ENCODE measurements at regions not wholly inside any gene's neighbourhood (a gene's known extent, or its start where the extent isn't known, plus 50 kb on each side); places are given as distances from the start of the nearest gene placed in this dataset.

DNA sequence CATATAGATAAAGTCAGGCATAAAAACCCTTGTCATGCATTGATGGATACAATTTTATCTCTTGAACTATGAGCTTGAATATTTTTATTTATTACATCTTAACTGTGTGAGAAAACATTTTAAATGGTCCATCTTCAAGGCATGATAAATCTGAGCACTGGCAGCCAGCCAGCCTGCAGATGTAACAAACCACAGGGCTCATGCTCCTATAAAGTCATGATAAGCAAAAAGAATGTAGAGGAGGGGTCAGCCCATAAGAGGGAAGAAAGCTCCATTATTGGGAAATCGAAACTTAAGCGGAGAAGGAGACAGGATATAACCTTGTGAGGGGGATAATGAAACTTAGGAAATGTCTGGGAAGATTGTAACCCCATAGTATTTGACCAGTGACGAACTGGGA is 839.0 kb downstream of the LRRIQ3 start:
- Histone ChIP-seq H3K4me2 (ENCODE audit: insufficient read depth, low read length) (no peak overlapping the region), H3K27ac (ENCODE audit: insufficient read depth, low read depth, low read length) (no peak overlapping the region), H2AFZ (ENCODE audit: low read depth, low read length) (no peak overlapping the region), H3K27me3 (ENCODE audit: control insufficient read depth in 2 of 2, insufficient read depth in 2 of 2, low read length in 2 of 2) (no peaks in the 10 kb centered on the region), H3K36me3 (ENCODE audit: control insufficient read depth in 2 of 2, extremely low read depth in 1 of 2, insufficient read depth in 2 of 2, low read length in 2 of 2) (no peaks in the 10 kb centered on the region), H3K9me1 (replicated peaks; ENCODE audit: control insufficient read depth, extremely low read depth, insufficient read depth, low read length) (no peaks in the 10 kb centered on the region), H3K4me1 (ENCODE audit: control insufficient read depth, extremely low read depth, insufficient read depth, low read length) (no peaks in the 10 kb centered on the region), H3K9ac (replicated peaks; ENCODE audit: extremely low read depth, insufficient read depth, low read length) (no peak overlapping the region), H3K79me2 (ENCODE audit: control insufficient read depth, insufficient read depth, low read length) (no peaks in the 10 kb centered on the region), H4K20me1 (replicated peaks; ENCODE audit: control insufficient read depth, extremely low read depth, insufficient read depth, low read length) (no peaks in the 10 kb centered on the region), H3K4me3 (replicated peaks in 1 of 3; ENCODE audit: insufficient read depth in 1 of 3, low read depth in 1 of 3, low read length in 3 of 3) (no peak overlapping the region), H3K9me3 (replicated peaks; ENCODE audit: control insufficient read depth, insufficient read depth, low read length) (no peaks in the 10 kb centered on the region)
- BruUV-seq (replicated peaks): no TSS peak
- intact Hi-C loops (cut with micrococcal nuclease) (no loop called here), dilution Hi-C loops (cut with MboI; ENCODE audit: extremely low pct_ligation_motif_present, low sequenced_read_pairs) (no loop called here)
- no peak for DNase-seq (ENCODE audit: low read depth, low spot score)
- TF ChIP-seq, protein P1, sequence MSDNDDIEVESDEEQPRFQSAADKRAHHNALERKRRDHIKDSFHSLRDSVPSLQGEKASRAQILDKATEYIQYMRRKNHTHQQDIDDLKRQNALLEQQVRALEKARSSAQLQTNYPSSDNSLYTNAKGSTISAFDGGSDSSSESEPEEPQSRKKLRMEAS (IDR thresholded peaks at IDR 0.05; ENCODE audit: insufficient read depth, insufficient read length): no peak
- TF ChIP-seq GATA2 (IDR thresholded peaks at IDR 0.05; ENCODE audit: insufficient read depth, insufficient read length, low read depth, low read length): no peak
- TF ChIP-seq, protein P2, sequence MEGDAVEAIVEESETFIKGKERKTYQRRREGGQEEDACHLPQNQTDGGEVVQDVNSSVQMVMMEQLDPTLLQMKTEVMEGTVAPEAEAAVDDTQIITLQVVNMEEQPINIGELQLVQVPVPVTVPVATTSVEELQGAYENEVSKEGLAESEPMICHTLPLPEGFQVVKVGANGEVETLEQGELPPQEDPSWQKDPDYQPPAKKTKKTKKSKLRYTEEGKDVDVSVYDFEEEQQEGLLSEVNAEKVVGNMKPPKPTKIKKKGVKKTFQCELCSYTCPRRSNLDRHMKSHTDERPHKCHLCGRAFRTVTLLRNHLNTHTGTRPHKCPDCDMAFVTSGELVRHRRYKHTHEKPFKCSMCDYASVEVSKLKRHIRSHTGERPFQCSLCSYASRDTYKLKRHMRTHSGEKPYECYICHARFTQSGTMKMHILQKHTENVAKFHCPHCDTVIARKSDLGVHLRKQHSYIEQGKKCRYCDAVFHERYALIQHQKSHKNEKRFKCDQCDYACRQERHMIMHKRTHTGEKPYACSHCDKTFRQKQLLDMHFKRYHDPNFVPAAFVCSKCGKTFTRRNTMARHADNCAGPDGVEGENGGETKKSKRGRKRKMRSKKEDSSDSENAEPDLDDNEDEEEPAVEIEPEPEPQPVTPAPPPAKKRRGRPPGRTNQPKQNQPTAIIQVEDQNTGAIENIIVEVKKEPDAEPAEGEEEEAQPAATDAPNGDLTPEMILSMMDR (IDR thresholded peaks at IDR 0.05; ENCODE audit: extremely low read depth in 1 of 2, insufficient read depth in 1 of 2, low read depth in 1 of 2, low read length in 2 of 2): no peak
- no peak for TF ChIP-seq MYC (IDR thresholded peaks at IDR 0.05; ENCODE audit: low read depth, low read length)
- no peak for TF ChIP-seq EZH2 (IDR thresholded peaks at IDR 0.05; ENCODE audit: borderline replicate concordance, low read depth, low read length, severe bottlenecking)
- TF ChIP-seq POLR2AphosphoS5 (IDR thresholded peaks at IDR 0.05; ENCODE audit: insufficient read depth, low read depth, low read length): no peak
- no peak for TF ChIP-seq JUN (IDR thresholded peaks at IDR 0.05; ENCODE audit: borderline replicate concordance, insufficient read depth, insufficient read length, low read depth)
- TF ChIP-seq POLR2A (IDR thresholded peaks at IDR 0.05; ENCODE audit: low read depth, low read length): no peak
- TF ChIP-seq FOS (IDR thresholded peaks at IDR 0.05; ENCODE audit: borderline replicate concordance, insufficient read depth, low read length): no peak
- no peak for FAIRE-seq
- POLR2A ChIA-PET: no interaction called here
- CTCF ChIA-PET: no interaction called here

All from endothelial cell of umbilical vein (primary cell).